AG04450 (cell line): ENCODE measurements at regions not wholly inside any gene's neighbourhood (a gene's known extent, or its start where the extent isn't known, plus 50 kb on each side); places are given as distances from the start of the nearest gene placed in this dataset.

Experiments
- CTCF ChIA-PET: fragments of 300-600, 350-600 bp; formaldehyde crosslinking; extraction: SDS; loops from one replicate; lab custom pipeline; 2022; ENCODE audit warnings: antibody characterized with exemption, inconsistent platforms; lab: Charles Lee
- POLR2A ChIA-PET: fragments of 350-600 bp; formaldehyde crosslinking; extraction: SDS; loops from one replicate; lab custom pipeline; 2021; ENCODE audit warnings: antibody characterized with exemption, inconsistent platforms; lab: Yijun Ruan, JAX
- DNase-seq: peaks from one replicate; pipeline ENCODE4 v3.0.0-alpha.2; 2011; ENCODE audit warnings: low read depth, low spot score
- H3K27ac ChIP-seq: one replicate; pipeline ENCODE4 v1.5.1; 2012; ENCODE audit warnings: low read depth, low read length, control low read depth
- H3K27me3 ChIP-seq: one replicate; pipeline ENCODE4 v1.6.0; 2012; ENCODE audit warnings: low read length; ENCODE audit not compliant: control insufficient read depth, insufficient read depth
- H3K4me3 ChIP-seq: 2 replicates; pipeline ENCODE4 v1.5.1; 2011; ENCODE audit warnings: mild to moderate bottlenecking, low read depth, low read length, control low read depth
- H3K9me3 ChIP-seq: 2 replicates; pipeline ENCODE4 v1.5.1; 2012; ENCODE audit warnings: low read length; ENCODE audit not compliant: control insufficient read depth, insufficient read depth
- CTCF ChIP-seq: IDR thresholded peaks from 2 replicates; pipeline ENCODE4 v1.5.1; 2011; ENCODE audit warnings: low read depth, low read length, control low read depth, inconsistent platforms

DNA sequence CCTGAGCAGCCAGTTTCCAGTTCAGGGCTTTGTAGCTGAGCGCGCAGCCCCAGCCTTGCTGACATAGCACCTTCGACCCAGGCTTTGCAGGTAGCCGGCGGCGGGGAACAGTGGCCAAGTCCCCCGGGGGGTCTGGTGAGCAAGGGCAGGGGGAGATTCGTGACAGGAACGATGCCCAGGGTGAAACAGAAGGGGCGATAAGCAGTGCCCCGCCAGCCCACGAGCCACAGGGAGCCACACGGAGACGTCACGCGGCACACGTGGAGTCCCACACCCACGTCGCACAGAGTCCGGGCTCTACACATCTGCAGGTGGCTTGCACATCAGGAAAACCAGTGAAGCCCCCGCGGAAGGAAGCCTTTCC is 127.2 kb downstream of the SOX1 start:
- DNase-seq: no peak
- H3K27ac ChIP-seq: no peak overlapping the region
- ChIA-PET CTCF (no interaction called here), POLR2A (no interaction called here)
- no peak for TF ChIP-seq CTCF
- peaks cover 46% of the 10 kb centered on the region for H3K9me3 ChIP-seq
- no peak overlapping the region for H3K4me3 ChIP-seq
- no peaks in the 10 kb centered on the region for H3K27me3 ChIP-seq

DNA sequence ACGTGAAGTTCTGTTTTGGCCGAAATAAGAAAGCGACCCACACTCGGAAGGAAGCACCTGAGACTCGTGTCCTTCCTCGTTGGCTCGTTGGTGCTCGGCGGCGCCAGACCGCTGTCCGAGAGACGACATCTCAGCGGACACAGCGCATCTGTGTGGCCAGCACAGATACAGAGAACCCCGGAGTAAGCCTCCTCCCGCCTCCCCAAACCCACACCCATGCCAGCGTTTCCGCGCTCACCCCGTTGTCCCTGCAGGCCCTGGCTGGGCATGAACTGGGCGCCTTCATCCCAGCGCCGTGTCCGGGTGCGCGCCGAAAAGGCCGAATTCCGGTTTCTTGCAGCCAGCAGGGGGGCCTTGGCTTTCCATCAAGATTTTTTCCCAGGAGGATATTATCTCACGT is 127.6 kb downstream of the SOX1 start:
- H3K4me3 ChIP-seq: no peak overlapping the region
- no peaks in the 10 kb centered on the region for H3K27me3 ChIP-seq
- ChIA-PET CTCF (no interaction called here), POLR2A (no interaction called here)
- DNase-seq: no peak
- TF ChIP-seq CTCF: no peak
- H3K27ac ChIP-seq: no peak overlapping the region
- H3K9me3 ChIP-seq: peaks cover 47% of the 10 kb centered on the region

GRCh38 chr13:112198396-112199010 is 131.6 kb downstream of the SOX1 start:
- no peak for TF ChIP-seq CTCF
- Histone ChIP-seq H3K27me3 (no peaks in the 10 kb centered on the region), H3K4me3 (no peak overlapping the region), H3K27ac (no peak overlapping the region), H3K9me3 (peaks cover 76% of the 10 kb centered on the region)
- no peak for DNase-seq
- ChIA-PET CTCF (no interaction called here), POLR2A (no interaction called here)

DNA sequence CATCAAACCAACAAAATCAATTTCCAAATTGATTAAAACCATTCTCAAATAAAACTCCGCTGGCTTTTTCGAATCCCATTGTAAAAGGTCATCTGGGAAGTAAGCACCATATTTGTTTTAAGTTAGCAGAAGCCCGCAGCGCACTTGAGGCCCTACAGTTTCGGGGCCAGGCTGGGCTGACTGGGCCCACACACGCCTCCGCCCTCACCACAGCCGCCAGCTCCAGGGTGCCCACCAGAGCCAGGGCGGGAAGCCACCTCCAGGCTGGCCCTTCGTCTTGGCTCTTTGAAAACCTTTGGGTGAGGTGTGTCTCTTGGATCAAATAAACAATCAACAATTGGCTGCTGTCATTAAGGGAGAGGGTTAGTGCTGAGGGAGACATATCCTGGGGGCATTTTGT is 133.3 kb downstream of the SOX1 start:
- DNase-seq: no peak
- CTCF ChIA-PET: no interaction called here
- no peak for TF ChIP-seq CTCF
- peaks cover 72% of the 10 kb centered on the region for H3K9me3 ChIP-seq
- H3K27ac ChIP-seq: no peak overlapping the region
- H3K4me3 ChIP-seq: no peak overlapping the region
- POLR2A ChIA-PET: no interaction called here
- H3K27me3 ChIP-seq: no peaks in the 10 kb centered on the region

DNA sequence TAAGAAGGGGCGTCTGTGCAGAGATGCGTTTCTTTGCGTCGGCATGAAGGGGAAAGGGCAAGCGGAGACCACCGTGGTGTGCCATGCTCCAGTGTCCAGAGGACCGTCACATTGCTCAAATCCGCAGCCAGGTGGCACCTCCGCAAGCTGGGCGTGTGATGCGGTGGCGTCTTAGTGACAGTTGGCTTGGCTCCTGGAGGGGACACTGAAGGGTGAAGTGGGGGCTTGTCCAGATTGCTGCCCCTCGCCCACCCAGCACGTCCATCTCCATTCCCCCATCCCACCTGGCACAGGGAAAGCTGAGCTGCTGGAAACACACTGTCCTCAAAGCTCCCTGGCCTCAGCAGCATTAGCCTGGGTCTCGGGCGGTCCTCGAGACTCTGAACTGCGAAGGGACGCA is 135.3 kb downstream of the SOX1 start:
- no peak for DNase-seq
- ChIA-PET CTCF (no interaction called here), POLR2A (no interaction called here)
- Histone ChIP-seq H3K4me3 (no peak overlapping the region), H3K27me3 (no peaks in the 10 kb centered on the region), H3K27ac (no peak overlapping the region), H3K9me3 (peaks cover 67% of the 10 kb centered on the region)
- TF ChIP-seq CTCF: no peak
